SU-DHL-6 (cell line): ENCODE measurements at regions not wholly inside any gene's neighbourhood (a gene's known extent, or its start where the extent isn't known, plus 50 kb on each side); places are given as distances from the start of the nearest gene placed in this dataset.
"Not testable (repeated sequence)": the region's sequence is repeated elsewhere in the genome, so short reads cannot be mapped to it uniquely, and the experiment has no call there.

ENCODE experiments used
- H2AFZ ChIP-seq: fragments of 200-600 bp; sonication (generic); 2 replicates; pipeline ENCODE4 v1.6.1; 2014; ENCODE audit warnings: low read depth, mild to moderate bottlenecking, moderate library complexity, mixed read lengths, antibody characterized with exemption, low read length; ENCODE audit not compliant: severe bottlenecking
- H3F3A ChIP-seq: fragments of 200-600 bp; shearing (Covaris generic); 2 replicates; pipeline ENCODE4 v1.6.0; 2016; ENCODE audit warnings: antibody characterized with exemption, mild to moderate bottlenecking; ENCODE audit not compliant: insufficient read depth
- H3K27ac ChIP-seq: fragments of 200-600 bp; sonication (generic); 2 replicates; pipeline ENCODE4 v1.5.1; 2016; ENCODE audit warnings: low read depth, mild to moderate bottlenecking, low read length, moderate library complexity, mixed read lengths
- H3K27me3 ChIP-seq: fragments of 200-600 bp; sonication (generic), shearing (Covaris generic); 2 replicates; pipeline ENCODE4 v1.6.0; 2014; ENCODE audit warnings: mild to moderate bottlenecking, low read length
- H3K36me3 ChIP-seq: fragments of 200-600 bp; sonication (generic); 2 replicates; pipeline ENCODE4 v1.6.1; 2014; ENCODE audit warnings: mild to moderate bottlenecking, low read length, mixed read lengths
- H3K4me2 ChIP-seq: fragments of 300-600, 200-600 bp; shearing (Covaris generic), sonication (generic); 2 replicates; pipeline ENCODE4 v1.6.0; 2014; ENCODE audit warnings: low read length, low read depth, mild to moderate bottlenecking; ENCODE audit not compliant: poor library complexity, severe bottlenecking
- H3K4me3 ChIP-seq: fragments of 200-600 bp; sonication (generic); 2 replicates; pipeline ENCODE4 v1.5.1; 2014; ENCODE audit warnings: antibody characterized with exemption, low read length, mild to moderate bottlenecking, mixed read lengths; ENCODE audit not compliant: insufficient read depth, poor library complexity, severe bottlenecking
- H3K79me2 ChIP-seq: fragments of 200-600 bp; sonication (generic); 2 replicates; pipeline ENCODE4 v1.6.1; 2014; ENCODE audit warnings: mild to moderate bottlenecking, low read length, moderate library complexity; ENCODE audit not compliant: insufficient read depth
- H3K9ac ChIP-seq: fragments of 200-600 bp; sonication (generic); 2 replicates; pipeline ENCODE4 v1.7.0; 2014; ENCODE audit warnings: mild to moderate bottlenecking, low read length
- H3K9me2 ChIP-seq: fragments of 200-600 bp; sonication (generic); replicated peaks from 2 replicates; pipeline ENCODE4 v1.6.1; 2014; ENCODE audit warnings: low read length; ENCODE audit not compliant: insufficient read depth
- H3K9me3 ChIP-seq: fragments of 200-600 bp; sonication (generic); 2 replicates; pipeline ENCODE4 v1.6.1; 2014; ENCODE audit warnings: low read length, mixed read lengths; ENCODE audit not compliant: insufficient read depth
- H4K20me1 ChIP-seq: fragments of 200-600 bp; sonication (generic); 2 replicates; pipeline ENCODE4 v1.6.1; 2014; ENCODE audit warnings: low read depth, mild to moderate bottlenecking, antibody characterized with exemption, low read length, moderate library complexity, mixed read lengths
- CTCF ChIP-seq: fragments of 200-600 bp; sonication (generic); IDR thresholded peaks from one replicate; pipeline ENCODE4 v1.5.1; 2017; ENCODE audit warnings: antibody characterized with exemption, mild to moderate bottlenecking, low read length, moderate library complexity; ENCODE audit not compliant: insufficient read depth, poor library complexity, severe bottlenecking
- EZH2phosphoT487 ChIP-seq: fragments of 200-600 bp; sonication (generic), shearing (Covaris generic); conservative IDR thresholded peaks from 2 replicates; pipeline ENCODE4 v1.6.1; 2018; ENCODE audit warnings: mild to moderate bottlenecking, antibody characterized with exemption, low read length, moderate library complexity, mixed read lengths

GRCh38 chr11:11206484-11206883 lies 146.6 kb downstream of the CSNK2A3 start:
- Histone ChIP-seq H3K79me2 (no peaks in the 10 kb centered on the region), H3K9ac (no peak overlapping the region), H3K27ac (no peak overlapping the region), H2AFZ (no peak overlapping the region), H3K36me3 (no peaks in the 10 kb centered on the region), H3K9me2 (no peaks in the 10 kb centered on the region), H3F3A (no peaks in the 10 kb centered on the region), H3K4me2 (no peak overlapping the region), H3K27me3 (no peaks in the 10 kb centered on the region), H3K4me3 (no peak overlapping the region), H3K9me3 (peaks cover 7% of the 10 kb centered on the region), H4K20me1 (no peaks in the 10 kb centered on the region)
- TF ChIP-seq CTCF (no peak), EZH2phosphoT487 (no peak)

- Histone ChIP-seq H3K4me3 (no peak overlapping the region), H3K4me2 (no peak overlapping the region), H3K9ac (no peak overlapping the region), H3K36me3 (no peaks in the 10 kb centered on the region), H3K27me3 (no peaks in the 10 kb centered on the region), H4K20me1 (no peaks in the 10 kb centered on the region), H2AFZ (no peak overlapping the region), H3K9me3 (peaks cover 7% of the 10 kb centered on the region), H3K9me2 (no peaks in the 10 kb centered on the region), H3K79me2 (no peaks in the 10 kb centered on the region), H3K27ac (no peak overlapping the region), H3F3A (no peaks in the 10 kb centered on the region)
- TF ChIP-seq EZH2phosphoT487, result no peak
Observed at GRCh38 chr11:11202885-11203284, 150.2 kb downstream of the CSNK2A3 start.

GRCh38 chr11:11201302-11201701 lies 151.7 kb downstream of the CSNK2A3 start:
- H3K9me2 ChIP-seq, H3K9ac ChIP-seq, H3K9me3 ChIP-seq, H3K36me3 ChIP-seq, H3K27me3 ChIP-seq, H2AFZ ChIP-seq, H3F3A ChIP-seq, H3K79me2 ChIP-seq, H4K20me1 ChIP-seq, H3K4me2 ChIP-seq, H3K4me3 ChIP-seq, H3K27ac ChIP-seq: not testable (repeated sequence)

GRCh38 chr11:11192541-11192940 lies 160.5 kb downstream of the CSNK2A3 start:
- no peak overlapping the region for H3K27ac ChIP-seq
- H3K9me3 ChIP-seq, result no peaks in the 10 kb centered on the region; the same call in 1 of the 2 replicates
- H3K27me3 ChIP-seq, result no peaks in the 10 kb centered on the region
- no peaks in the 10 kb centered on the region for H3K36me3 ChIP-seq
- H2AFZ ChIP-seq, result no peak overlapping the region
- no peak overlapping the region for H3K4me3 ChIP-seq
- H3K9me2 ChIP-seq, result no peaks in the 10 kb centered on the region; the same call in 1 of the 2 replicates
- H3K4me2 ChIP-seq, result no peak overlapping the region
- TF ChIP-seq CTCF (no peak), EZH2phosphoT487 (no peak)
- H3K9ac ChIP-seq, result no peak overlapping the region
- H4K20me1 ChIP-seq, result no peaks in the 10 kb centered on the region
- H3K79me2 ChIP-seq, result no peaks in the 10 kb centered on the region
- H3F3A ChIP-seq, result no peaks in the 10 kb centered on the region
